GM19099 (cell line): ENCODE measurements at regions not wholly inside any gene's neighbourhood (a gene's known extent, or its start where the extent isn't known, plus 50 kb on each side); places are given as distances from the start of the nearest gene placed in this dataset.

Experiments
- POLR2A ChIP-seq: IDR thresholded peaks from 3 replicates; pipeline ENCODE4 v1.6.1; 2011; ENCODE audit warnings: low read depth; ENCODE audit not compliant: insufficient read length; ENCODE audit errors: extremely low read depth

GRCh38 chr3:117814975-117815374, 1105.4 kb downstream of the TUSC7 start:
- TF ChIP-seq POLR2A, result no peak

GRCh38 chr3:117817103-117817502, 1107.5 kb downstream of the TUSC7 start:
- TF ChIP-seq POLR2A, result no peak

GRCh38 chr3:117818592-117818991, 1109.0 kb downstream of the TUSC7 start:
- no peak for TF ChIP-seq POLR2A

GRCh38 chr3:117820658-117821299, 1111.2 kb downstream of the TUSC7 start:
- TF ChIP-seq POLR2A, result no peak

GRCh38 chr3:117822416-117822815, 1112.8 kb downstream of the TUSC7 start:
- TF ChIP-seq POLR2A, result no peak

- TF ChIP-seq POLR2A, result no peak
Observed at GRCh38 chr3:117836296-117836695, 1126.7 kb downstream of the TUSC7 start.

- no peak for TF ChIP-seq POLR2A
Observed at GRCh38 chr3:117837391-117837790, 1127.8 kb downstream of the TUSC7 start.

- no peak for TF ChIP-seq POLR2A
Observed at GRCh38 chr3:117842086-117842485, 1132.5 kb downstream of the TUSC7 start.

GRCh38 chr3:117843356-117843755, 1133.8 kb downstream of the TUSC7 start:
- no peak for TF ChIP-seq POLR2A

- TF ChIP-seq POLR2A, result no peak
Observed at GRCh38 chr3:117844676-117845075, 1135.1 kb downstream of the TUSC7 start.

GRCh38 chr3:117846238-117846637, 1136.7 kb downstream of the TUSC7 start:
- TF ChIP-seq POLR2A, result no peak

GRCh38 chr3:117848606-117849005, 1139.0 kb downstream of the TUSC7 start:
- TF ChIP-seq POLR2A, result no peak

- no peak for TF ChIP-seq POLR2A
Observed at GRCh38 chr3:117853923-117854668, 1144.5 kb downstream of the TUSC7 start.

GRCh38 chr3:117856354-117856753, 1146.8 kb downstream of the TUSC7 start:
- no peak for TF ChIP-seq POLR2A

GRCh38 chr3:117863146-117863545, 1153.6 kb downstream of the TUSC7 start:
- TF ChIP-seq POLR2A, result no peak

- TF ChIP-seq POLR2A, result no peak
Observed at GRCh38 chr3:117865338-117865737, 1155.8 kb downstream of the TUSC7 start.

GRCh38 chr3:117868766-117869165, 1159.2 kb downstream of the TUSC7 start:
- TF ChIP-seq POLR2A, result no peak

- no peak for TF ChIP-seq POLR2A
Observed at GRCh38 chr3:117871934-117872333, 1162.4 kb downstream of the TUSC7 start.

GRCh38 chr3:117873249-117873600, 1161.4 kb downstream of the IGSF11 start:
- TF ChIP-seq POLR2A, result no peak
